ENCODE measurements at regions not wholly inside any gene's neighbourhood (a gene's known extent, or its start where the extent isn't known, plus 50 kb on each side); places are given as distances from the start of the nearest gene placed in this dataset.

DNA sequence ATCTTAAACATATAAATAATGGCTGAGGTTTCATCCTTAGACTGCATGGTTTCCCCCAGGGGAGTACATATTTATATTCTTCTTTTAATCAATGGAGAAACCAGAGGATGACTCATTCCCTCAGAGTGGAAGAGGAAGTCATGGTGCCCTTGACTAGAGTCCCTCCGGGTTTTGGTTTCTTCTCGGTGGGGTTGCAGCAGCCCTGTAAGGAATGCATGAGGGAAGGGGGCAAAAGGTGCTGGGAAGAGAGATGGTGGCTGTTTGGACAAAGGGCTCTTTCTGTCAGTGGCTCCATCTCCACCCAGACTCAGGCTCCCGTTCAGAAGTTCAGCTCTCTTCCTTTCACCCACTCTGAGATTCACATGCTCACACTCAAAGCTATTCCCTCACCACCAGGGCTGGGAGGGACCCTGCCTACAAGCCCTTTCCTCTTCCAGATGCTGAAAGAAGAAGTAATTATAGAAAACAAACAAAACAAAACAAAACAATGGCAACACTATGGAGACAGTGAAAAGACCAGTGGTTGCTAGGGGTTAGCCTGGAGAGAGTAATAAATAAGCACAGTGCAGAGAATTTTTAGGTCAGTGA lies 129.8 kb upstream of the IL12B start:
- TF ChIP-seq CTCF (IDR thresholded peaks at IDR 0.05) (no peak), POLR2A (IDR thresholded peaks at IDR 0.05) (no peak)

Data from uterus (tissue), 2 donors.